GM12865 (cell line): ENCODE measurements at regions not wholly inside any gene's neighbourhood (a gene's known extent, or its start where the extent isn't known, plus 50 kb on each side); places are given as distances from the start of the nearest gene placed in this dataset.
A peak's percentile ranks its signal among the peaks of the same experiment; 100 is the strongest.

Experiments used
- DNase-seq: peaks from one replicate; pipeline ENCODE4 v3.0.0; 2010; ENCODE audit warnings: low read depth
- H3K4me3 ChIP-seq: 2 replicates; pipeline ENCODE4 v1.5.1; 2011; ENCODE audit warnings: mild to moderate bottlenecking, low read depth, low read length, control low read depth
- TF ChIP-seq, protein P1 (sequence below): IDR thresholded peaks from 2 replicates; pipeline ENCODE4 v1.5.1; 2011; ENCODE audit warnings: low read length, control low read depth, low read depth, inconsistent platforms; ENCODE audit not compliant: insufficient read depth; ENCODE audit errors: missing control alignments

- TF ChIP-seq, protein P1, sequence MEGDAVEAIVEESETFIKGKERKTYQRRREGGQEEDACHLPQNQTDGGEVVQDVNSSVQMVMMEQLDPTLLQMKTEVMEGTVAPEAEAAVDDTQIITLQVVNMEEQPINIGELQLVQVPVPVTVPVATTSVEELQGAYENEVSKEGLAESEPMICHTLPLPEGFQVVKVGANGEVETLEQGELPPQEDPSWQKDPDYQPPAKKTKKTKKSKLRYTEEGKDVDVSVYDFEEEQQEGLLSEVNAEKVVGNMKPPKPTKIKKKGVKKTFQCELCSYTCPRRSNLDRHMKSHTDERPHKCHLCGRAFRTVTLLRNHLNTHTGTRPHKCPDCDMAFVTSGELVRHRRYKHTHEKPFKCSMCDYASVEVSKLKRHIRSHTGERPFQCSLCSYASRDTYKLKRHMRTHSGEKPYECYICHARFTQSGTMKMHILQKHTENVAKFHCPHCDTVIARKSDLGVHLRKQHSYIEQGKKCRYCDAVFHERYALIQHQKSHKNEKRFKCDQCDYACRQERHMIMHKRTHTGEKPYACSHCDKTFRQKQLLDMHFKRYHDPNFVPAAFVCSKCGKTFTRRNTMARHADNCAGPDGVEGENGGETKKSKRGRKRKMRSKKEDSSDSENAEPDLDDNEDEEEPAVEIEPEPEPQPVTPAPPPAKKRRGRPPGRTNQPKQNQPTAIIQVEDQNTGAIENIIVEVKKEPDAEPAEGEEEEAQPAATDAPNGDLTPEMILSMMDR = no peak
- no peak for DNase-seq
- peak overlapping the region; percentile 5; the same call in 1 of the 2 replicates for H3K4me3 ChIP-seq
Observed at GRCh38 chr13:106795847-106796246, 227.9 kb upstream of the ARGLU1 start.

GRCh38 chr13:106794117-106794516 lies 226.2 kb upstream of the ARGLU1 start:
- no peak overlapping the region for H3K4me3 ChIP-seq
- TF ChIP-seq, protein P1 = no peak
- DNase-seq = no peak

DNA sequence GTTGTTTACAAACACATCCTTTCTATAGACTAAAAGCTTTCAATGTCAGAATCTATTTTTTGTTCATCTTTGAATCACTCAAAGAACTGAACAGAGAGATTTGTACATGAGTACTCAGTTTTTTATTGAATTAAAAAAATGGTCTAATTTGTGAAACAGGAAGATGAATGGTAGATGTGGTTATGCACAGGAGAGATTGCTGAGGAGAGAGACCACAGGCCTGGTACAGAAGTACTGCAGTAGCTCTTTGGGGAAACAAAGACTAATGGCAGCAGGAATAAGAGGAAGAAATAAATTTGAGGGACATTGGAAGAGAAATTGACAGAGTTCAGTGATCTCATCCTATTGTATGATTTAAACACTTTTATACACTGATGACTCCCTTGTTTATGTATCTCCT lies 222.0 kb upstream of the ARGLU1 start:
- TF ChIP-seq, protein P1 = no peak
- no peak overlapping the region for H3K4me3 ChIP-seq
- no peak for DNase-seq

DNA sequence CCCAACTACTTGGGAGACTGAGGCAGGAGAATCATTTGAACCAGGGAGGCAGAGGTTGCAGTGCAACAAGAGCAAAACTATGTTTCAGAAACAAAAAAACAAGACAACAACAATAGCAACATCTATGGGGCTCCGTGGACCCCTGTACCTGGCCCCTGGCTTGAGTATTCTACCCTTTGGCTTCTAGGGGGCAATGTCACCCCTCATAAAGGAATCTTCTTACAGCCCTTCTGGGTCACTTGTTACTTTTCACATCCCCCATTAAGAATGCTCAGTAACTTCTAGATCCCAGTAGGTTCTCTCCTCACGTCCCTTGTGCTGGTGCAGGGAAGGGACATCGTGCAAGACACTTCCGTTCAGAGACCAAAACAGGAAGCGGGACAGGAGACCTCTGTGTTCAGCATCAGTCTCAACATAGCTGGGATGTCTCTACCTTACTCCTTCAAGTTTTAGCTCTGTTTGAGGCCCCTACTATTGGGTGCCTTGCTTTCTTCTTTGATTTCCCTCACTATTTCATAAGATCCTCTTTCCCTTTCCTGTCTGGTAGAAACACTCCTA lies 218.1 kb upstream of the ARGLU1 start:
- TF ChIP-seq, protein P1 = no peak
- no peak overlapping the region for H3K4me3 ChIP-seq
- no peak for DNase-seq

DNA sequence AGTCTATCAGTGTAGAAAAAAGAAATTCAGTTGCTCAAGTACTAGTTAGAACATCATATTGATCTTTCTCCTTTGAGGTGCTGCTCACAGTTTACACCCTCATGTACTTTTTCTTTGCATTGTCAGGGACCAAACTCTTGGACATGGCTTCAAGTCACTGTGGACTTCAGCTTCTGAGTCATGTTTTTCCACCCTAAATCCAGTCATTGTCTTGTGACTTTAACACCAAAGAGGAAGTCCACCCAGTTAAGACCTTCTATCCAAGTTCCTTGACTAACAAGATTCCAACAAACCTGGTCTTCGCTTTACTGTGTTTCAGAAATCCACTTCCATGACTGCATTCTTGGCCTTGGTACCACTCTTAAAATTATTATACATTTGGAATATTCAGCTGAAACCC lies 206.7 kb upstream of the ARGLU1 start:
- H3K4me3 ChIP-seq = no peak overlapping the region
- no peak for DNase-seq
- TF ChIP-seq, protein P1 = no peak

DNA sequence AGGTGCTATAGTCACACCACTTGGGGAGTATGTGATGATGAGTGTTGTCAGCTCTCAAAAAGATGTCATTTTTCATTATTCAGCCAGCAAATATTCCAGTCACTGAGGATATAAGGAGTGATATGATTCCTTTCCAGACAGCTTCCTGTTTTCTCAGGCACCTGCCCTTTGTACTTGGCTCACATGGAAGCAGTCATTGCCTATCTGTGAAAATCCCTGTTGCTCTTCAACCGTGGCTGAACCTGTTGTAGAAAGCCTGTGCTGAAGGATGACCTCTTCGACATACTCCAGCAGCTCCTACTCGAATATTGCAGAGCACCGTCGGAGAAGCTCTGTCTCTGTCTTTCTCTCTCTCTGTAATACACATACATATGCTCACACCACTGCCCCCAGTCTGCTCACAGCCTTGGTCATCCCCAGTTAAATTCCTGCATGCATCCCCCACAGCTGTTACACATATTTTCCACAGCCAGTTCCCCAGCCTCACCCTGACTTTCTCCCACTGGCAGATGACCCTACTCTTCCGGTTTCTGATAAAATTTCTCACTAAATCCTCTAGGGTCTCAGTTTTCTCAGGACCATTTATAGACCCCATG lies 204.2 kb upstream of the ARGLU1 start:
- TF ChIP-seq, protein P1 = no peak
- H3K4me3 ChIP-seq = no peak overlapping the region
- DNase-seq = no peak

DNA sequence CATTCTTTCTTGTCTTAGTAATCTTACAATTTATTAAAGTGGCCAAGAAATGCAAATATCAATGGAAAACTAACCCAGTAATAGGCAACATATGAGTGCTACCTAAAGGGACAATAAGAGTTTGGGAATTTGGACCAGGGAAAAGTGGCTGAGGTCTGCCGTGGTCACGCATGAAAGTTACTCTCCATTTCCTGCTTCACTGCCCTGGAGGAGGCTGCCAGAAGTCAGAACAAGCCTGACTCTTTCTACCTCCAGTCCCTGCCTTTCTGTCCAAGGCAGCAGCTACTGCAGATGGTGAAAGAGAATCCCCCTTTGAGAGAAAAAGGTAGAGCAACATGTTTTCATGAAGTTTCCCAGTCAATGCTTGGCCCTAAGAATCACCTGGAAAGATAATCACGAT lies 201.1 kb upstream of the ARGLU1 start:
- TF ChIP-seq, protein P1 = no peak
- H3K4me3 ChIP-seq = no peak overlapping the region

More for the DNA sequence above, 201.1 kb upstream of the ARGLU1 start:
- DNase-seq = no peak
